Hematopoietic multipotent progenitor cell treated with erythropoietin and hydrocortisone succinate and interleukin-3 and kit ligand, for 6 days (in vitro differentiated cells): ENCODE measurements at regions not wholly inside any gene's neighbourhood (a gene's known extent, or its start where the extent isn't known, plus 50 kb on each side); places are given as distances from the start of the nearest gene placed in this dataset.

ENCODE experiments used
- DNase-seq: peaks from one replicate; pipeline ENCODE4 v3.0.0-alpha.2; 2015

DNA sequence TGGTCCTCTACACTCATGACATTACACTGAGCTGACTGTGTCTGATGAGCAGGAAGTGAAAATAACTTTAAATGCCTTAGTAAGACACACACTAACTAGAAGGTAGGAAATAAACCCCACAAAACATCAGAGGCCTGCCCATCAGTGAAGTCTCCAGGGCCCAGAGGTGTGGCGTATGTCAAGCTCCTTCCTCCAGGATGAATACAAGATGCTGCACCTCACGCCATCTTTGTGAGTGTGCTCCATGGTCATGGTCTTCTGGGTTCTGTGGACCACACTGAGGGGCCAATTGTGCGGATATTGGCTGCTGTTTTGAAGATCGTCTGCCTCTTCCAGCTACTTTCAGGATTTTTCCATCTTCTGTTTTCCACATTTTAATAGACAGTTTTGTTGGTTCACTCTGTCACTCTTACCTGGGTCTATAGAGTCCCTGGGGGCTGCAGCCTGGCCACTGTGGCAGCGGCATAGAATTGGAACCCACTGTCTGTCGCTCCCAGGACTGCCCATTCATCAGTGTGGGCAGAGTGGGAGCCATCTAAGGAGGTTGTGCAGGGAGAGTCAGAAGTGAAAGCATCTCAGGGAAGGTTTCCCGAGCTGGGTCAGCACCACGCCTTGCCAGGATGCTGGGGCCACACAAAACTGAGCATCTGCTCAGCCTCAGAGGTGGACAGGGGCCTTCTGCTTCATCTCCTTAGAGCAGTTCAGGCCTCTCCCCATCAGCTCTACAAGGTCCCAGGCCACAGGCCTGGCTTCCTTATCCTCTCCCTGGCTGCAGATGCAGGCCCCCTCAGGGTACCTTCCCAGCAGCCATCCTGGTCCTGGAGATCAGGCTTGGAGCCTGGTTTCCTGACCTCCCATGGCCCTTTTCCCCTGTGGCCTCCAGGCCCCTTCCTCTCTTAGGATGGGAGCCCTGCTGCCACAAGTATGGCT lies 57.5 kb upstream of the C14orf180 start:
- DNase-seq = no peak

- DNase-seq = no peak
Measured at GRCh38 chr14:104522926-104523545, 56.5 kb upstream of the C14orf180 start.

- no peak for DNase-seq
Measured at GRCh38 chr14:104523546-104523935, 56.0 kb upstream of the C14orf180 start.

GRCh38 chr14:104524726-104525125 lies 54.8 kb upstream of the C14orf180 start:
- DNase-seq = no peak

DNA sequence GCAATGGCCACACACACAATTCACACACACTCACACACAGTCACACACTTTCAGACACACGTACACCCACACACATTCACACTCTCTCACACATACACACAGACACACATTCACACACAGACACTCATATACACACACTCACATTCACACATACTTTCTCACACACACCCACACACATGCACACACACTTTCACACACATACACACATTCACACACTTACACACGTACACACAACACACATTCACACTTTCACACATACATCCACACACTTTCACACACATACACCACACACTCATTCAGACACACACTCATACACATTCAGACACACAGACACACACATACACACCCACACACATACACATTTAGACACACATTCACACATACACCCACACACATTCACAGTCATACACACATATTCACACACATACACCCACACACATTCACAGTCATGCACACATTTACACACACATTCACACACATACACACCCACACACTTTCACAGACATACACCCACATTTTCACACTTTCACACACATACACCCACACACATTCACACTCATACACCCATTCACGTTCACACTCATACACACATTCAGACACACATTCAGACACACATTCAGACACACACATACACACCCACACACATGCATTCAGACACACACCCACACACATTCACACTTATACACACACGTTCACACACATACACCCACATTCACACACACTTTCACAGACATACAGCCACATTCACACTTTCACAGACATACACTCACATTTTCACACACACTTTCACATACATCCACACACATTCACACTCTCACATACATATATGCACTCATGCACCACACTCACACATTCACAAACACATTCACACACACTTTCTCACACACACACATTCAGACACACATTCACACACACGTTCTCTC lies 52.6 kb upstream of the C14orf180 start:
- no peak for DNase-seq

DNA sequence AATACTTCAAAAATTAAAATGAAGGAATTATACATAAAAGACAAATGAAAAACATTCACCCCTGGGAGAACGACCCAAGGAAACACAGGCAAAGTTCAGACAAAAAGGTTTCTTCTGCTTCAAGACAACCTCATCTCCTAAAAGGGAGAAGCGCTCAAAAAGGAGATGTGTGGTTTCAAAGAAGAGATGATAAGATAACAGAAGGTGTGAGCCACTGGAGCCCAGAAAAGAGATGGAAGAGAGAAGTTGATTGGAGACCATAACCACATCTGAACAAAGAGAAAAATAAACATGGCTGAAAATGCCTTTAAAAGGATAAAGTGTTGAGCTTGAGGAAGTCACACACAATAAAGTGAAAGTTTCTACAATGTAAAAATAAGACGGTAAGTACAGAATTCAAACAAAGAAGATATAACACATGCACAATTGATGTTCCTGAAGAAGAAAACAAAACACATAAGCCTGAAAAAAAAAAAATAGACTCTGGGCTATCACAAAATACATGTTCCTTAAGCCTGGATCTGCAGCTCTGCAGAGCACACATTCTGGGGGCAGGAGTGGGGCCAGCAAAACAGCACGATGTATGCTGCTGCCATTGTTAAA lies 51.6 kb upstream of the C14orf180 start:
- DNase-seq = no peak

- no peak for DNase-seq
Measured at GRCh38 chr14:104528496-104528895, 51.1 kb upstream of the C14orf180 start.
